Calu3 (cell line): ENCODE measurements at regions not wholly inside any gene's neighbourhood (a gene's known extent, or its start where the extent isn't known, plus 50 kb on each side); places are given as distances from the start of the nearest gene placed in this dataset.

Source experiments
- BruUV-seq: library from RNA; stranded (reverse); fragments of 400-500 nt; replicated peaks from 2 replicates; lab custom pipeline; 2021; lab: Mats Ljungman, UMichigan
- CTCF ChIA-PET: fragments of 300-600 bp; sonication (Branson Sonifier 250); formaldehyde crosslinking; loops from one replicate; lab custom pipeline; 2022; ENCODE audit warnings: antibody characterized with exemption; lab: Charles Lee
- DNase-seq: peaks from one replicate; pipeline ENCODE4 v3.0.0; 2022
- H3K27ac Mint-ChIP-seq: one replicate; pipeline ENCODE4 v1.8.0; 2022; ENCODE audit warnings: mixed read lengths; ENCODE audit not compliant: unreplicated experiment
- H3K27me3 Mint-ChIP-seq: one replicate; pipeline ENCODE4 v1.8.0; 2022; ENCODE audit warnings: mixed read lengths; ENCODE audit not compliant: unreplicated experiment
- H3K36me3 Mint-ChIP-seq: one replicate; pipeline ENCODE4 v1.8.0; 2022; ENCODE audit warnings: mild to moderate bottlenecking, moderate library complexity, mixed read lengths; ENCODE audit not compliant: insufficient read depth, unreplicated experiment
- H3K4me1 Mint-ChIP-seq: one replicate; pipeline ENCODE4 v1.8.0; 2022; ENCODE audit warnings: mild to moderate bottlenecking, low read depth, mixed read lengths; ENCODE audit not compliant: unreplicated experiment
- H3K4me3 Mint-ChIP-seq: one replicate; pipeline ENCODE4 v1.8.0; 2022; ENCODE audit warnings: mild to moderate bottlenecking, low read depth, moderate library complexity, mixed read lengths; ENCODE audit not compliant: unreplicated experiment
- H3K9me3 Mint-ChIP-seq: one replicate; pipeline ENCODE4 v1.8.0; 2022; ENCODE audit warnings: low read depth, mixed read lengths; ENCODE audit not compliant: unreplicated experiment
- intact Hi-C: fragments of 100-400 bp; cut with micrococcal nuclease; formaldehyde crosslinking; loops from one replicate; pipeline ENCODE4 v1.10.0; 2022; ENCODE audit not compliant: unreplicated experiment
- TF ChIP-seq, protein P1 (sequence below): fragments of 200-600 bp; IDR thresholded peaks from one replicate; pipeline ENCODE4 v1.8.0; 2022; ENCODE audit warnings: antibody characterized with exemption; ENCODE audit not compliant: unreplicated experiment

DNA sequence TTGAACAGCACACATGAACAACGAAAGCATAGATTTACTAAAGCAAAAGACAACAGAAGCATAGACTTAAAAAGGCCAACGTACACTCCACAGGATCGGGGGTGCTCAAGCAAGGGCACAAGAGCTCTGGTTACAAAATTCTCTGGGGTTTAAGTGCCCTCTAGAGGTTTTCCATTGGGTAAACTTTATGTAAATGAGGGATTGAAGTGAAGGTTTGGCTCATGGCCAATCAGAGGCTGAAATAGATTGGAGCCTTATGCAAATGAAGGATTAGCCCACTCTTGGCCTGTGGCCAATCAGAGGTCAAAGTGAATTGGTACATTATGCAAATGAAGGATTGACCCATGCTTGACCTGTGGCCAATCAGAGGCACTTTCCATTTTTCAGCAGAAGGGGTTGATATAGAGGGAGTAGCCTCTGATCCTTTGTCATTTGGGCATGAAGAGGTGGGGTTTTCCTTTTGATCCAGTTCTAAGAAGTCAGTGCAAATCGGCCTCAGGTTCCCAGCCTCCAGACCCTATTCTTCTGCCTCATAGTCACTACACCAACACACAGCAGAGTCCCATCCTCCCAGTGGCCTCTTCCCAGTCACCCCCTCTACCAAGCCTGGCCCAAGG, 244.9 kb downstream of the THBS2 start:
- Mint-ChIP-seq H3K4me3 (no peak overlapping the region), H3K36me3 (no peaks in the 10 kb centered on the region), H3K27me3 (no peaks in the 10 kb centered on the region), H3K27ac (no peak overlapping the region), H3K4me1 (peaks cover 9% of the 10 kb centered on the region), H3K9me3 (no peaks in the 10 kb centered on the region)
- intact Hi-C loops, result no loop called here
- CTCF ChIA-PET, result no interaction called here
- BruUV-seq, result no TSS peak
- no peak for DNase-seq
- TF ChIP-seq, protein P1, sequence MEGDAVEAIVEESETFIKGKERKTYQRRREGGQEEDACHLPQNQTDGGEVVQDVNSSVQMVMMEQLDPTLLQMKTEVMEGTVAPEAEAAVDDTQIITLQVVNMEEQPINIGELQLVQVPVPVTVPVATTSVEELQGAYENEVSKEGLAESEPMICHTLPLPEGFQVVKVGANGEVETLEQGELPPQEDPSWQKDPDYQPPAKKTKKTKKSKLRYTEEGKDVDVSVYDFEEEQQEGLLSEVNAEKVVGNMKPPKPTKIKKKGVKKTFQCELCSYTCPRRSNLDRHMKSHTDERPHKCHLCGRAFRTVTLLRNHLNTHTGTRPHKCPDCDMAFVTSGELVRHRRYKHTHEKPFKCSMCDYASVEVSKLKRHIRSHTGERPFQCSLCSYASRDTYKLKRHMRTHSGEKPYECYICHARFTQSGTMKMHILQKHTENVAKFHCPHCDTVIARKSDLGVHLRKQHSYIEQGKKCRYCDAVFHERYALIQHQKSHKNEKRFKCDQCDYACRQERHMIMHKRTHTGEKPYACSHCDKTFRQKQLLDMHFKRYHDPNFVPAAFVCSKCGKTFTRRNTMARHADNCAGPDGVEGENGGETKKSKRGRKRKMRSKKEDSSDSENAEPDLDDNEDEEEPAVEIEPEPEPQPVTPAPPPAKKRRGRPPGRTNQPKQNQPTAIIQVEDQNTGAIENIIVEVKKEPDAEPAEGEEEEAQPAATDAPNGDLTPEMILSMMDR, result no peak

DNA sequence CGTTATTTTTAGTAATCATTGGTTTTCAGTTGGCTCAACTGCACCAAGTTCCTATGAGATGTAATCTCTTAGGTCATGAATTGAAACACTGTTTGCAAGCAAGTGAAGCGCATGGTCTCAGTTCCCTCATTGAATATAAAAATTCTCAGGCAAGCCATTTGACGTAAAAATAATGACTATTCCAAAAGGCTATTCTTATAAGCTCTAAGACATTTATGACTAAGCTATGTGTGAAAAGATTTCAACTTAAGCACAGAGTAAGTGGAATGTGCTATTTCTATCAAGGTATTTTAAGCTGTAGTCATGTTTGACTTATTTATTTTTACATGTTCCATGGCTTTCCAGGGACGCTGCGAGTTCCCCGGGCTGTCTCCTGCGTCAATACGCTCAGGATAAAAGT, 248.5 kb downstream of the THBS2 start:
- CTCF ChIA-PET, result interaction anchor here (0.5 kb wide), 1 partner anchor 63 kb away, joined by 4 read pairs; no protein-coding TSS in a partner anchor
- H3K4me1 Mint-ChIP-seq, result peaks cover 9% of the 10 kb centered on the region
- peaks cover 3% of the 10 kb centered on the region for H3K9me3 Mint-ChIP-seq
- no peak for DNase-seq
- intact Hi-C loops, result no loop called here
- H3K36me3 Mint-ChIP-seq, result no peaks in the 10 kb centered on the region
- TF ChIP-seq, protein P1, result no peak
- H3K27ac Mint-ChIP-seq, result no peak overlapping the region
- no TSS peak for BruUV-seq
- H3K27me3 Mint-ChIP-seq, result no peaks in the 10 kb centered on the region
- no peak overlapping the region for H3K4me3 Mint-ChIP-seq

DNA sequence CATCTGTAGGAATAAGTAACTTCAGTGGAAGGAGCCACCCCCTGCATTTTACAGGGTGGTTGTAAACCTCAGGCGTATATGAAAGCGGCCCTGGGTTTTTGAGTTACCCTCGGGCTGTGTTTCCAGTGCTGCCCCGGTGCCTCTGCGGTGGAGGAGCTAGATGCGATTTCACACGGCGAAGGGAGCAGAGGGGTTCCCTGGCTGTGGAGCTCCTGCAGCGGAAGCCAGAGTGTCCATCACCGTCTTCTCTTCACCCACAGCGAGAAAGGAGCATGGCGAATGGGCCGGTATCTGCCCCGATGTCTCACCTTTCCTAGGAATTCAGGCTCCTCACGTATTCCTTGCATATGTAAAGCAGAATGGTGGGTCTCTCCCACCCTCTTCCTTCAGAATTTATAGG, 253.6 kb downstream of the THBS2 start:
- TF ChIP-seq, protein P1, result no peak
- Mint-ChIP-seq H3K27ac (no peak overlapping the region), H3K4me3 (no peak overlapping the region), H3K27me3 (no peaks in the 10 kb centered on the region), H3K4me1 (no peaks in the 10 kb centered on the region), H3K36me3 (no peaks in the 10 kb centered on the region), H3K9me3 (peaks cover 3% of the 10 kb centered on the region)
- intact Hi-C loops, result no loop called here
- CTCF ChIA-PET, result no interaction called here
- BruUV-seq, result no TSS peak
- DNase-seq, result no peak

DNA sequence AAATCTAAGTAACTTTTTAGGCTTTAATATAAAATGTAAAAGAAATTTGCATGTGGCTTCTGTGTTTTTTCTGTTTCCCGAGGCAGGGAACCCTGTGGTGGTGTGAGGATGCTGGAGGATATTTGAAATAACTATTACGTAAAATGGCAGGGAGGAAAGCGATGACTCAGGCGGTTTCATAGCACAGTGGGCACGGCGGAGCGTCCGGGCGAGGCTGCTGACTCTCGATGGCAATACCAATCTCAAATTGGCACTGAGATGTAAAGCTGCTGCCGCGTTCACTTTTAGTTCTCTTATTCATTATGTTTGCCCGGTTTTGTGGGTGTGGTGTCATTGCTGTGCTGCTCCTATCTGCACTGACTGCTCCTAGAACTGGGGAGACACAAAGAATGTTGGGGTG, 254.3 kb downstream of the THBS2 start:
- Mint-ChIP-seq H3K4me1 (no peaks in the 10 kb centered on the region), H3K27me3 (no peaks in the 10 kb centered on the region), H3K9me3 (peaks cover 3% of the 10 kb centered on the region), H3K36me3 (no peaks in the 10 kb centered on the region), H3K4me3 (no peak overlapping the region), H3K27ac (no peak overlapping the region)
- intact Hi-C loops, result no loop called here
- TF ChIP-seq, protein P1, result no peak
- CTCF ChIA-PET, result no interaction called here
- no TSS peak for BruUV-seq
- DNase-seq, result peak; percentile 31
